NCI-H345 treated with DMSO at 0.1 percent for 48 hours (cell line): ENCODE measurements at regions not wholly inside any gene's neighbourhood (a gene's known extent, or its start where the extent isn't known, plus 50 kb on each side); places are given as distances from the start of the nearest gene placed in this dataset.

ENCODE experiments used
- DNase-seq: peaks from one replicate; lab custom pipeline; 2025; ENCODE audit not compliant: unreplicated experiment; lab: John Stamatoyannopoulos, UW

- DNase-seq = no peak
Measured at GRCh38 chr12:115158816-115159215, 474.8 kb upstream of the TBX3 start.

GRCh38 chr12:115155665-115156645 is 472.0 kb upstream of the TBX3 start:
- DNase-seq = no peak

GRCh38 chr12:115149685-115150378 is 465.9 kb upstream of the TBX3 start:
- no peak for DNase-seq

GRCh38 chr12:115149279-115149678 is 465.3 kb upstream of the TBX3 start:
- DNase-seq = no peak

- DNase-seq = no peak
Measured at GRCh38 chr12:115147916-115148315, 463.9 kb upstream of the TBX3 start.

GRCh38 chr12:115146453-115146852 is 462.5 kb upstream of the TBX3 start:
- DNase-seq = no peak

- no peak for DNase-seq
Measured at GRCh38 chr12:115144425-115144824, 460.4 kb upstream of the TBX3 start.

GRCh38 chr12:115140981-115141655 is 457.1 kb upstream of the TBX3 start:
- no peak for DNase-seq

- DNase-seq = no peak
Measured at GRCh38 chr12:115137812-115138521, 454.0 kb upstream of the TBX3 start.

GRCh38 chr12:115135800-115136211 is 451.8 kb upstream of the TBX3 start:
- DNase-seq = peak; percentile 3

GRCh38 chr12:115134298-115134697 is 450.3 kb upstream of the TBX3 start:
- no peak for DNase-seq

- DNase-seq = no peak
Measured at GRCh38 chr12:115132905-115133304, 448.9 kb upstream of the TBX3 start.

- no peak for DNase-seq
Measured at GRCh38 chr12:115132145-115132544, 448.2 kb upstream of the TBX3 start.

GRCh38 chr12:115129727-115130126 is 445.8 kb upstream of the TBX3 start:
- no peak for DNase-seq

GRCh38 chr12:115121053-115121452 is 437.1 kb upstream of the TBX3 start:
- no peak for DNase-seq

- no peak for DNase-seq
Measured at GRCh38 chr12:115118177-115118724, 434.3 kb upstream of the TBX3 start.

- no peak for DNase-seq
Measured at GRCh38 chr12:115114140-115114539, 430.2 kb upstream of the TBX3 start.

- no peak for DNase-seq
Measured at GRCh38 chr12:115109863-115110262, 425.9 kb upstream of the TBX3 start.

- DNase-seq = no peak
Measured at GRCh38 chr12:115108129-115109100, 424.4 kb upstream of the TBX3 start.
